ENCODE measurements at regions not wholly inside any gene's neighbourhood (a gene's known extent, or its start where the extent isn't known, plus 50 kb on each side); places are given as distances from the start of the nearest gene placed in this dataset.

- H3K36me3 ChIP-seq: no peaks in the 10 kb centered on the region
- no peaks in the 10 kb centered on the region for H3K9me3 ChIP-seq (replicated peaks)
- H3K4me1 ChIP-seq (replicated peaks): no peaks in the 10 kb centered on the region
- no peak overlapping the region for H3K4me3 ChIP-seq
- DNase-seq (ENCODE audit: low read depth in 1 of 2, low spot score in 2 of 2): no peak
- no peaks in the 10 kb centered on the region for H3K27me3 ChIP-seq (replicated peaks)
- H3K27ac ChIP-seq: no peak overlapping the region
Observed at GRCh38 chr1:69223156-69223555, 344.6 kb upstream of the LRRC7 start.

- Histone ChIP-seq H3K27ac (no peak overlapping the region), H3K27me3 (replicated peaks) (no peaks in the 10 kb centered on the region), H3K36me3 (no peaks in the 10 kb centered on the region), H3K9me3 (replicated peaks) (no peaks in the 10 kb centered on the region), H3K4me3 (no peak overlapping the region), H3K4me1 (replicated peaks) (no peaks in the 10 kb centered on the region)
- DNase-seq (ENCODE audit: low read depth in 1 of 2, low spot score in 2 of 2): no peak
Observed at GRCh38 chr1:69228501-69228900, 339.2 kb upstream of the LRRC7 start.

DNA sequence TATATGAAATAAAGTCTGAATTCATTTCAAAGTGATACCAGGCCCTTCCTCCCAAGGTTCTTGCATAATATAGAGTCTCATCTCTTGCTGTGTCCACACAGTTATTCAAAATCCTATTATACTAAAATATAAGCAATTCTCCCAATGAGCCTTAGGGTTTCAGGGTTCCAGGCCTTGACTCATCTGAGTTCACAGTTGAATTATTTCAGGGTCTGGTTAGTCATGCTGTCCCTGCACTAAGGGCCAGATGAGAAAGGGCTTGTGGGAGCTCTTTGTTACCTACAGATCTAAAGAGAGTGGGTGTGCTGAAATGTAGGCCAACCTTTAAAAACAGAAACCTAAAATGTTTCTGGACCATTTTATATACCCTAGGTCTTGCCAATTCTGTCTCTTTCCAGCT is 337.5 kb upstream of the LRRC7 start:
- Histone ChIP-seq H3K27ac (no peak overlapping the region), H3K4me1 (replicated peaks) (no peaks in the 10 kb centered on the region)
- no peak for DNase-seq (ENCODE audit: low read depth in 1 of 2, low spot score in 2 of 2)

GRCh38 chr1:69233463-69233862 is 334.3 kb upstream of the LRRC7 start:
- H3K4me3 ChIP-seq: no peak overlapping the region
- H3K27ac ChIP-seq: no peak overlapping the region
- H3K27me3 ChIP-seq (replicated peaks): no peaks in the 10 kb centered on the region
- no peaks in the 10 kb centered on the region for H3K4me1 ChIP-seq (replicated peaks)
- no peaks in the 10 kb centered on the region for H3K36me3 ChIP-seq
- no peak for DNase-seq (ENCODE audit: low read depth in 1 of 2, low spot score in 2 of 2)
- H3K9me3 ChIP-seq (replicated peaks): no peaks in the 10 kb centered on the region

More for the DNA sequence above, 337.5 kb upstream of the LRRC7 start:
- Histone ChIP-seq H3K9me3 (replicated peaks) (no peaks in the 10 kb centered on the region), H3K36me3 (no peaks in the 10 kb centered on the region), H3K27me3 (replicated peaks) (no peaks in the 10 kb centered on the region), H3K4me3 (no peak overlapping the region)

GRCh38 chr1:69244211-69244610 is 323.5 kb upstream of the LRRC7 start:
- H3K4me1 ChIP-seq (replicated peaks): no peaks in the 10 kb centered on the region
- H3K9me3 ChIP-seq (replicated peaks): no peaks in the 10 kb centered on the region
- no peaks in the 10 kb centered on the region for H3K36me3 ChIP-seq
- no peak for DNase-seq (ENCODE audit: low read depth in 1 of 2, low spot score in 2 of 2)
- H3K27me3 ChIP-seq (replicated peaks): no peaks in the 10 kb centered on the region
- H3K27ac ChIP-seq: no peak overlapping the region
- H3K4me3 ChIP-seq: no peak overlapping the region

GRCh38 chr1:69246109-69246508 is 321.6 kb upstream of the LRRC7 start:
- H3K27me3 ChIP-seq (replicated peaks): no peaks in the 10 kb centered on the region
- H3K9me3 ChIP-seq (replicated peaks): no peaks in the 10 kb centered on the region
- no peak overlapping the region for H3K27ac ChIP-seq
- H3K36me3 ChIP-seq: no peaks in the 10 kb centered on the region
- no peak for DNase-seq (ENCODE audit: low read depth in 1 of 2, low spot score in 2 of 2)
- no peaks in the 10 kb centered on the region for H3K4me1 ChIP-seq (replicated peaks)
- no peak overlapping the region for H3K4me3 ChIP-seq

DNA sequence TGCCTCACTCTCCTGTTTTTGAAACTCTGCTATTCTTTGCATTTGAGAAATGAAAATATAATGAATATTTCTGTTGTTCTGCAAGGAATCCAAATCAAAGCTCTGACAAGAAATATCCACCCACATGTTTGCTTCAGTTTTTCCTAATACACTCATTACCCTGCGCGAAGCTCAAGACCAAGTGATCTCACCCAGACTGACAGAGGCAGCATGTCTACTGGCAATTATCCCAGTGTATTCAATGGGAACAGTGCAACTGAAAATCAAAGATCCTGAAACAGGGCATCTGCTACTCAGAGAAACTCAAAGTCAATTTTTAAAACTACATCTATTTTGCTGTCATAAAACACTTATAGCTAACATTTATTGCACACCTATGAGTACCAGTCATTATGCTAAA is 321.0 kb upstream of the LRRC7 start:
- no peaks in the 10 kb centered on the region for H3K9me3 ChIP-seq (replicated peaks)
- H3K4me3 ChIP-seq: no peak overlapping the region
- H3K27me3 ChIP-seq (replicated peaks): no peaks in the 10 kb centered on the region
- no peaks in the 10 kb centered on the region for H3K36me3 ChIP-seq
- no peak for DNase-seq (ENCODE audit: low read depth in 1 of 2, low spot score in 2 of 2)
- no peak overlapping the region for H3K27ac ChIP-seq
- H3K4me1 ChIP-seq (replicated peaks): no peaks in the 10 kb centered on the region

GRCh38 chr1:69252696-69253095 is 315.0 kb upstream of the LRRC7 start:
- H3K27me3 ChIP-seq (replicated peaks): no peaks in the 10 kb centered on the region
- no peak overlapping the region for H3K4me3 ChIP-seq
- no peaks in the 10 kb centered on the region for H3K9me3 ChIP-seq (replicated peaks)
- no peak for DNase-seq (ENCODE audit: low read depth in 1 of 2, low spot score in 2 of 2)
- no peaks in the 10 kb centered on the region for H3K36me3 ChIP-seq
- H3K4me1 ChIP-seq (replicated peaks): no peaks in the 10 kb centered on the region
- no peak overlapping the region for H3K27ac ChIP-seq

GRCh38 chr1:69256036-69256435 is 311.7 kb upstream of the LRRC7 start:
- Histone ChIP-seq H3K4me1 (replicated peaks) (no peaks in the 10 kb centered on the region), H3K9me3 (replicated peaks) (no peaks in the 10 kb centered on the region), H3K4me3 (no peak overlapping the region), H3K27me3 (replicated peaks) (no peaks in the 10 kb centered on the region), H3K36me3 (no peaks in the 10 kb centered on the region), H3K27ac (no peak overlapping the region)
- no peak for DNase-seq (ENCODE audit: low read depth in 1 of 2, low spot score in 2 of 2)

GRCh38 chr1:69258842-69259241 is 308.9 kb upstream of the LRRC7 start:
- H3K4me1 ChIP-seq (replicated peaks): no peaks in the 10 kb centered on the region
- H3K27ac ChIP-seq: no peak overlapping the region
- no peak for DNase-seq (ENCODE audit: low read depth in 1 of 2, low spot score in 2 of 2)
- H3K27me3 ChIP-seq (replicated peaks): no peaks in the 10 kb centered on the region
- H3K9me3 ChIP-seq (replicated peaks): no peaks in the 10 kb centered on the region
- H3K4me3 ChIP-seq: no peak overlapping the region
- no peaks in the 10 kb centered on the region for H3K36me3 ChIP-seq

DNA sequence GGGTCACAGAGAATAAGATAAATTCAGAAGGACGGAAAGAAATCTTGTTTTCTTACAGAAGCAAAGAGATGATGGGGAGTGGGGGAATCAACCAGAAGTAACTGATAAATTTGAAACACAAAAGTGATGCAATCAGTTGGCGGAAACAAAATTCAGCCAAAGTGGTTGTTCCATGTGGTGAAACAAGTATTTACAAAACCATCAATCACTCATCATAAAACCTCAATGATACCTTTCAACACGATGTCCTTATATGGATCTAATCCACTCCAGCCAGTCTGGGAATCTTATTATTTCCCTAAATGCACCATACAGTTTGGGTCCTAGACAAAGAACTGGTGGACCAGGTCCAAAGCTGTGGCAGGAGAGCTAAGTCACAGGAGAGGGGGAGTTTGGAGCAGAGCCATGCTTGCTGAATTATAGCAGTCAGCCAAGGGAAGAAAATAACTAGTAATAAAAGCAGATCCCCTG is 303.8 kb upstream of the LRRC7 start:
- H3K36me3 ChIP-seq: no peaks in the 10 kb centered on the region
- H3K27ac ChIP-seq: no peak overlapping the region
- H3K4me3 ChIP-seq: no peak overlapping the region
- H3K27me3 ChIP-seq (replicated peaks): no peaks in the 10 kb centered on the region
- DNase-seq (ENCODE audit: low read depth in 1 of 2, low spot score in 2 of 2): no peak
- no peaks in the 10 kb centered on the region for H3K4me1 ChIP-seq (replicated peaks)
- no peaks in the 10 kb centered on the region for H3K9me3 ChIP-seq (replicated peaks)

- H3K27ac ChIP-seq: no peak overlapping the region
- H3K36me3 ChIP-seq: no peaks in the 10 kb centered on the region
- no peaks in the 10 kb centered on the region for H3K4me1 ChIP-seq (replicated peaks)
- no peaks in the 10 kb centered on the region for H3K9me3 ChIP-seq (replicated peaks)
- H3K27me3 ChIP-seq (replicated peaks): no peaks in the 10 kb centered on the region
- DNase-seq (ENCODE audit: low read depth in 1 of 2, low spot score in 2 of 2): no peak
- no peak overlapping the region for H3K4me3 ChIP-seq
Observed at GRCh38 chr1:69269491-69269890, 298.2 kb upstream of the LRRC7 start.

GRCh38 chr1:69271587-69272125 is 296.1 kb upstream of the LRRC7 start:
- Histone ChIP-seq H3K9me3 (replicated peaks) (no peaks in the 10 kb centered on the region), H3K36me3 (no peaks in the 10 kb centered on the region), H3K4me3 (no peak overlapping the region), H3K27ac (no peak overlapping the region), H3K27me3 (replicated peaks) (no peaks in the 10 kb centered on the region), H3K4me1 (replicated peaks) (no peaks in the 10 kb centered on the region)
- no peak for DNase-seq (ENCODE audit: low read depth in 1 of 2, low spot score in 2 of 2)

DNA sequence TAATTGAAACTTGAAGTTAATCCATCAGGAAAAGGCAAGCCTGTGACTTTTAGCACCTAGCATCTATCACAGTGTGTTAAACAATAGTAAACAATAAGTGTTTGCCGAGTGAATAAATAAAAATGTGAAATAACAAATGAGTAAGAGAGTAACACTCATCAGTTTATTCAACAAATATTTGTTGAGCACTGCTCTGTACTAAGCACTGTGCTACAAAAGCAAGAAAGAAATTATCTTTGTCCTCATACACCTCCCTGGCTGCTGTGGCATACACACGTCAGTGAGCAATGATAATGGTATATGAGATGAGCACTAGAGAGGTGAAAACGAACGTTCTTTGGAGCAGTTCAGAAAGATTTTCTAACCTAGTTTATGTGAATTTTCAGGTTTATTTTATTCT is 295.0 kb upstream of the LRRC7 start:
- no peaks in the 10 kb centered on the region for H3K4me1 ChIP-seq (replicated peaks)
- H3K27ac ChIP-seq: no peak overlapping the region
- H3K27me3 ChIP-seq (replicated peaks): no peaks in the 10 kb centered on the region
- H3K36me3 ChIP-seq: no peaks in the 10 kb centered on the region
- DNase-seq (ENCODE audit: low read depth in 1 of 2, low spot score in 2 of 2): no peak
- H3K4me3 ChIP-seq: no peak overlapping the region
- H3K9me3 ChIP-seq (replicated peaks): no peaks in the 10 kb centered on the region

DNA sequence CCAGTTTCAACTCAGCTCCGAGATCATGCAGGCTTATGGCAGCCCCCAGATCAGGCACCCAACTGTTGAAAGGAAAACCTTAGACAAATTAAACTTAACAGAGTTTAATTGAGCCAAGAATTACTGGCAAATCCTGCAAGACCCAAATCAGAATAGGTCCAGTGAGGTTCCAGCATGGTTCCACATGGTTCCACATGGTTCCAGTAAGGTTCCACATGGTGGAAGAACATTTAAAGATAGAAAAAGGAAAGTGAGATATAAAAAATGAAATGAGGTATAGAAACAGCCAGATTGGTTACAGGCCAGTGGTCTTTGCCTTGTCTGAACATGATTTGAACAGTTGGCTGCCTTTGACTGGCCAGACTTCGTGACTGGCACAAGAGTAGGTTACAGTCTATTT is 288.8 kb upstream of the LRRC7 start:
- H3K4me3 ChIP-seq: no peak overlapping the region
- H3K4me1 ChIP-seq (replicated peaks): no peaks in the 10 kb centered on the region
- no peaks in the 10 kb centered on the region for H3K27me3 ChIP-seq (replicated peaks)
- no peak overlapping the region for H3K27ac ChIP-seq
- no peaks in the 10 kb centered on the region for H3K9me3 ChIP-seq (replicated peaks)
- H3K36me3 ChIP-seq: no peaks in the 10 kb centered on the region
- no peak for DNase-seq (ENCODE audit: low read depth in 1 of 2, low spot score in 2 of 2)
